NT2/D1 (cell line): ENCODE measurements at regions not wholly inside any gene's neighbourhood (a gene's known extent, or its start where the extent isn't known, plus 50 kb on each side); places are given as distances from the start of the nearest gene placed in this dataset.

ENCODE experiments used
- SUZ12 ChIP-seq: IDR thresholded peaks from 2 replicates; pipeline ENCODE4 v1.6.1; 2011; ENCODE audit not compliant: insufficient read length, insufficient read depth; ENCODE audit errors: extremely low read depth
- YY1 ChIP-seq: IDR thresholded peaks from 2 replicates; pipeline ENCODE4 v1.6.1; 2011; ENCODE audit not compliant: insufficient read length, insufficient read depth
- ZNF274 ChIP-seq: IDR thresholded peaks from 2 replicates; pipeline ENCODE4 v1.6.1; 2011; ENCODE audit warnings: mild to moderate bottlenecking, low read depth, low read length

- TF ChIP-seq ZNF274 (no peak), YY1 (no peak), SUZ12 (no peak)
Observed at GRCh38 chr5:168192120-168192519, 99.3 kb upstream of the WWC1 start.
